GDM1 (cell line): ENCODE measurements at regions not wholly inside any gene's neighbourhood (a gene's known extent, or its start where the extent isn't known, plus 50 kb on each side); places are given as distances from the start of the nearest gene placed in this dataset.
"Not testable (repeated sequence)": the region's sequence is repeated elsewhere in the genome, so short reads cannot be mapped to it uniquely, and the experiment has no call there.

Experiments used
- DNase-seq: peaks from one replicate; lab custom pipeline; 2025; lab: John Stamatoyannopoulos, UW

- DNase-seq: no peak
Observed at GRCh38 chr13:103656311-103656710, 590.1 kb upstream of the SLC10A2 start.

DNA sequence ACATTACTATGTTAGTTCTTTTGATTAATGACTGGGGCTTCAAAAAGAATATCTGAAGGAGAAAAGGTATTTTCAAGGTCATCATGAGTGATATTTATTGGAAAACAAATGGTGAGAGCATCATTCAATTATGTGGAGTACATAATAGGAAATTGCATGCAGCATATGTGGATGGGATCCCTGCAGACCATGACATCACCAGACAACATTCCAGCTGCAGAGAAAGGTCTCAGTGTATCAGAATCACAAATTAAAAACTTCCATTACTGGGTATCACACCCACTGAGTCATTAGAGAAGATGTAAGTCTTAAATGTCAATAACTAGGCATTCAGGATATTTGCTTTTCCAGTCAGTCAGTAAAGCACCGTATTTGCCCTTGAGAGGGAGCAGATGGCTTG, 574.4 kb upstream of the SLC10A2 start:
- DNase-seq: no peak

DNA sequence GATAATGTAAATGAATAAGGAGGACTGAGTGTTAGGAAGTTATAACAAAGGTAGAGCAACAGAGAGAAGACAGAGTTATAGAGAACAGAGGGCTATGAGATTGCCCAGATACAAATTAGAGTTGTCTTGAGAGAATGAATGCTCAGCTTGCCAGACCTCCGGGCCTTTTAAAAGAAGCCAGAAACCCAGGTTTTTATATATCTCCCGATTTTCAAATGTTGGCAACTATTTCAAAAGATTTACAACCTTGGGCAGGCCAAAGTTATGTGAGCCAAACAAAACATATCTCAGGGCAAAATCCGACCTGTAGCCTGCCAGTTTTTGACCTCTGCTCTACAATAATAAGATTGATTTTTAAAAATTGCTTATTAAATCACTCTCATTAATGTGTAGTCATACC, 573.1 kb upstream of the SLC10A2 start:
- no peak for DNase-seq

DNA sequence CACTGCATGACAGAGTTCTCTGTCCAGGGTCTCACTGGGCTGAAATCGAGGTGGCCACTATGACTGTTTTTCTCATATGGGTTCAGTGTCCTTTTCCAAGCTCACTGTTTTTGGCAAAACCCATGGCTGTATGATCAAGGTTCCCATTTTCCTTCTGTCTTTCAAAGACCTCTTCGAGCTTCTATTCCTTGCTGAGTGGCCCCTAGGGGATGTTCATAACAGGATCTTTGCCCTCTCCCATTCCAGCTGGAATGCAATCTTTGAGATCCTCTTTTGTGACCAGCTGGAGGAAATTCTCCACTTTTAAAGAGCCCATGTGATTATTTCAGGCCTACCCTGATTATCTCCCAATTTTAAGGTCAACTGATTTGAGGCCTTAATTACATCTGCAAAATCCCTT, 572.5 kb upstream of the SLC10A2 start:
- no peak for DNase-seq

GRCh38 chr13:103634066-103634465, 567.8 kb upstream of the SLC10A2 start:
- no peak for DNase-seq

DNA sequence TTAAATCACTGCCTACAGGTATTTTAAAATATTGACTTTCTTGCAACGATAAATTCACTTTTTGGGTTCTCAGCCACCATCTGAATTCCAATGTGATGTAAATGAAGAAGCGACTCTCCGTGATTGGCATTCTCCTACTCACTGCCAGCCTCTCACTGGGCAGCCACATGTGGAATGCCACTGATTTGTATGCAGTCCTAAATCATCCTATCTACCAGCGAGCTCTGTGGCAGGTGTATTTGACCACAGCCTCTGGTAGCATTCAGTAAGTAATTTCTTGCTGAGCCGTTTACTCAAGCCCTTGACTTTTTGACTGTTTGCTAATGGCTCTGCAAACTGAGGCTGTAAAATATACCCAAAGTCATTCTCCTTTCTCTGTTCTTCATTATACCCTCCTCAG, 559.0 kb upstream of the SLC10A2 start:
- DNase-seq: no peak

GRCh38 chr13:103618151-103618550, 551.9 kb upstream of the SLC10A2 start:
- DNase-seq: no peak

- no peak for DNase-seq
Observed at GRCh38 chr13:103615771-103616170, 549.6 kb upstream of the SLC10A2 start.

DNA sequence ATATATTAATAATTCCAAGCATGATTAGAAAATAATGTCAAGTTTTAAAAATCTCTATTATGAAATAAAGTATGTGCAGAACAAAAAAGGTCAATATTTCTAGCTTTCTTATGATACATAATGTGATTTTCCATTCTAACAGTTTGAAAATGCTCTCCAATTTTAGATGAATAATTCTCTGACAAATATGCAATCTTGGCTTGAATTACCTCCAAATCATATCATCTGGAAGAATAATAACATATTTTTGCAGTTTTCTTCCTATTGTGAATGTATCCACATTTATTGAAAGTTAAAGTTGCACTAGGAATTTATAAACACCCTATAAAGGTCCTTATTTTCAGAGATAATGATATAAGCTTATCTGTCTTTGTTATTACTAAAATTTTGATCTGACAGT, 548.5 kb upstream of the SLC10A2 start:
- DNase-seq: no peak

- no peak for DNase-seq
Observed at GRCh38 chr13:103607995-103608394, 541.8 kb upstream of the SLC10A2 start.

DNA sequence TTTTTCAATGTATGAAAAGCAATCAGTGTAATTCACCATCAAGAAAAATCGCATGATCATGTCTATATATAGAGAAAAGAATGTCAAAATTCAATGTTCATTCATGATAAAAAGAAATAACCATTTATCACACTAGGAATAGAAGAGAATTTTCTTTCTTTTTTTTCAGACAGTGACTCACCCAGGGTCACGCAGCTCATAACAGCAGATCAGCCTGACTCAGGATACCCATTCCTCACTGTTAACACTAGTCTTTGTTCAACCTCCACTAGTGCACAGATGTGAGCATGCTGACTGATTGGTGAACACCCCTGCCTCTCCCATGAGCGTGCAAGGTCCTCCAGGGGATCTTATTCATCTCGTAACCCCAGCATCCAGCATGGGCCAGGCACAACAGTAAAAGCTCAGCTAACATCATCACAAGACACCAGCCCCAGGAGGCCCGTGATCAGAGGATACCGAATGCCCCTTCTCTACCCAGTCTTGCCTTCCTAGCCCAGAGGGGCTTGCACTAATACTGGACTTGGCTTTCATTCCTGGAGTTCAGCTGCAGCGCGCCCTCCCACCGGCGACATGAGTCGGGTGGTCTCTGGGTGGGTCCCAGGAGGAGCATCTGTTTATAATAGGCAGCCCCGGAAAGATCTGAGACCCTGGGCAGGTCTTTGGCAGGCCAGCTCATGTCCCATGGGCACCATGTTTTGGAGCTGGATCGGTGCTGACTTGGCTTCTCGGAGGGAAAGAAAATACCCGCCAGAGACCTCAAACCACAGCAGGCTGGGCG, 539.5 kb upstream of the SLC10A2 start:
- DNase-seq: no peak

DNA sequence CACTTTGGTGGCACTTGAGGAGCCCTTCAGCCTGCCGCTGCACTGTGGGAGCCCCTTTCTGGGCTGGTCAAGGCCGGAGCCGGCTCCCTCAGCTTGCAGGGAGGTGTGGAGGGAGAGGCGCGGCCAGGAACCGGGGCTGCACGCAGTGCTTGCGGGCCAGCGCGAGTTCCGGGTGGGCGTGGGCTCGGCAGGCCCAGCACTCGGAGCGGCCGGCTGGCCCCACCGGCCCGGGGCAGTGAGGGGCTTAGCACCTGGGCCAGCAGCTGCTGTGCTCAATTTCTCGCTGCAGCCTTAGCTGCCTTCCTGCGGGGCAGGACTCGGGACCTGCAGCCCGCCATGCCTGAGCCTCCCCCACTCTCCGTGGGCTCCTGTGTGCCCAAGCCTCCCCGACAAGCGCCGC, 533.7 kb upstream of the SLC10A2 start:
- not testable (repeated sequence) for DNase-seq

GRCh38 chr13:103598671-103599070, 532.5 kb upstream of the SLC10A2 start:
- DNase-seq: no peak

- no peak for DNase-seq
Observed at GRCh38 chr13:103573446-103573845, 507.2 kb upstream of the SLC10A2 start.

DNA sequence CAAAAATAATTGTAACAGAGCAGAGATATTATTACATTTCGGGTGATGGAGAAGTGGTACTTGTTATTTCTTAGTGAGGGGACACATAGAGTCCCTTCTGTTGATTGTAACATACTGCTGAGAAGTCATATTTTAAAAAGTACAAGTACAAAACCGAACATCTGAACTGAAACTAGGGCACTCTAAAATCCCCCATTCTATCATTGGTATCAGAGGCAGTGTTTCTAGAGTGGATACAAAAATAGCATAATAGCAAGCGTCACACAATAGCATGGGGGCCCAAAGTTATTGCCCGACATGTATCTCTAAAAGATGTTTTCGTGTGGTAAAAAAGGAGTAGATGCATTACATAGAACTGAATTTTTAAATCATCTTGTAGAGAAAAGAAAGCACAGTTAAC, 502.1 kb upstream of the SLC10A2 start:
- DNase-seq: no peak

GRCh38 chr13:103557878-103558277, 491.7 kb upstream of the SLC10A2 start:
- no peak for DNase-seq

GRCh38 chr13:103556681-103557080, 490.5 kb upstream of the SLC10A2 start:
- no peak for DNase-seq

DNA sequence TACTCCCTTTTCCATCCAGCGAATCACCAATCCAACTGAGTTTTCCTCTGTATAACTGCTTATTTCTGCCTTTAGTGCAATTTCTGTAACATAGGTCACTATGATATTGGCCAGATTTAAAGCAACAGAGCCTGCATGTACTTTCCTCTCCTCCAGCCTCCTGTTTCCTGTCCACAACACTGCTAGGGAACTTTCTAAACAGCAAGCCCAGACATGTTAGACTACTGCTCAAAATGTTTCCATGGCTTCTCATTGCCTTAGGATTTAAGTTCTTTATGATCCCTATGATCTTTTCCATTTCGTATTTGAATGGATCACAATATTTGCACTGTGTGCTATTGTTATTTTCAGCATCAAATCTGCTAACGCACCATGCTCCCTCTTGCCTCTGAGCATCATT, 481.7 kb upstream of the SLC10A2 start:
- no peak for DNase-seq

DNA sequence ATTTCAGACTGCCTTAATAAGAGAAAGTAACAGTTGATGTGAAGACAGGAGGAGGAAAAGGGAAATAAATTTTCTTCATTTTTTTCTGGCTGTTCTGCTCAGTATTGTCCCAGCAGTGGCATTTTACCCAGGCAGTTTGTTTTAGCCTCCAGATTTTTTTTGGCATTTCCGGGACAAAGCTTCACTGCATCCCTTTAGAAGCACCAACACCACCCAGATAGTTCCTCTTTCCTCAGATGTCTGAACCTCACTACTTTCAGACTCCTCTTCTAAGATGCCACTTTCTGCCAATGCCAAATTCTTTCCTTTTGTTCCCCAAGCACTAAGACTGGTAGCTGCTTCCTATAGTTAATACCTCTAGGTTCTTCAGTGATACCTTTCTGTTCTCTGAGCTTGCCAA, 480.1 kb upstream of the SLC10A2 start:
- no peak for DNase-seq

DNA sequence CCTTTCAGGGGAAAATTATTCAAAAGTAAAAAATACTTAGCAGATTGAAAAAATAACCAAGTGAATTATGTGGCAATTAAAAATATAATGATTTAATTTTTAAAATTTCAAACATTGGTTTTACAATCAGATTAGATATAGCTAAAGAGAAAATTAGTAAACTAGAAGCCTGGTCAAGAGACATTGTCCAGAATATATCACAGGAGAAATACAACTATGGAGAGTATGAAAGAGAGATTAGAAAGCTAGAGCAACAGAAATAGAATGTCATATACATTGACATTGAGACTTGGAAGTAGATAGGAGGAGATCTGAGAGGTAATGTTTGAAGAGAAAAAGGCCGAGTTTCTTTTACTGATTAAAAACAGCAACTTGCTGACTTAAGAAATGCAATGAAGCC, 476.4 kb upstream of the SLC10A2 start:
- no peak for DNase-seq

DNA sequence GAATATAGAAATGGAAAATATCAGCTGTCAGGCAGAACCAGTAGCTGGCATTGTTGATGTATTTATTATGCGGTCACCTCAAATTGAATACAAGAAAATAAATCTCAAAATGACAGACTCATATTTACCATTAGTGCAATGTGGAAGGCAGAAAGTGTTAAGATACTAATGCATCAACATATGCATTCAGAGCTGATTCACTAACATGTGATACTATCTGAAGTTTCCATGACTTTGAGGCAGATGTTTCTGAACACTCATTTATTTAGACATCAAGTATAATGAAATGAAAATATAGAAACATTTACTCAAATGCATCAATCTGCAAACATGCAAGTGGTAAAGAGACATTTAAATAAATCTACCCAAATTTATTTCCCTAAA, 474.2 kb upstream of the SLC10A2 start:
- no peak for DNase-seq

- no peak for DNase-seq
Observed at GRCh38 chr13:103539721-103540381, 473.6 kb upstream of the SLC10A2 start.

GRCh38 chr13:103539265-103539664, 473.0 kb upstream of the SLC10A2 start:
- no peak for DNase-seq

DNA sequence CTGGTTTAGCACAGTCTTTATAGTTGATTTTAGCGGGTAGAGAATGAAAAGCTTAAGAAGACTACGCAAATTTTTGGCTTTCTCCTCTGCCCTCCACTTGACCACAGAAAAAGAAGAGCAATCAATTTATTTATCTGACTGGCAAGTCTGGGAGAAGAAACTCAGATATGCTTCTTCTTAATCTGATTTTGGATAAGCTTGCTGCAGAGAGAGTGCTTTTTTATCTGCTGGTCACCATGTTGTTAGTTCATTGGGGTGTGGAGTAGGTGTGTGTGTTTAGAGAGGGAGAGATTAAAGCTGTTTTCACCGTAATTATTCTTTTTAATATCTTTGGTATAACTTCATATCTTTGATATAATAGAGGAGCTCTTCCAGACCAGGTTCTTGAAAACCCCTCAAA, 471.4 kb upstream of the SLC10A2 start:
- DNase-seq: no peak
